NT2/D1 (cell line): ENCODE measurements at regions not wholly inside any gene's neighbourhood (a gene's known extent, or its start where the extent isn't known, plus 50 kb on each side); places are given as distances from the start of the nearest gene placed in this dataset.

ENCODE experiments used
- DNase-seq: peaks from one replicate; pipeline ENCODE4 v3.0.0-alpha.2; 2011; ENCODE audit warnings: low read depth, low spot score
- H3K27me3 ChIP-seq: 2 replicates; pipeline ENCODE4 v1.6.0; 2011; ENCODE audit warnings: mild to moderate bottlenecking; ENCODE audit not compliant: insufficient read length, insufficient read depth
- H3K36me3 ChIP-seq: 2 replicates; pipeline ENCODE4 v1.6.1; 2011; ENCODE audit warnings: mild to moderate bottlenecking, low read length, mixed read lengths; ENCODE audit not compliant: insufficient read depth, insufficient read length
- H3K4me1 ChIP-seq: 2 replicates; pipeline ENCODE4 v1.5.1; 2011; ENCODE audit not compliant: insufficient read depth, insufficient read length
- H3K4me3 ChIP-seq: 2 replicates; pipeline ENCODE4 v1.5.1; 2011; ENCODE audit warnings: low read depth; ENCODE audit not compliant: insufficient read length
- H3K9ac ChIP-seq: 2 replicates; pipeline ENCODE4 v1.6.0; 2011; ENCODE audit warnings: low read depth; ENCODE audit not compliant: insufficient read length
- H3K9me3 ChIP-seq: 2 replicates; pipeline ENCODE4 v1.5.1; 2011; ENCODE audit warnings: mild to moderate bottlenecking, low read length; ENCODE audit not compliant: insufficient read depth
- SUZ12 ChIP-seq: IDR thresholded peaks from 2 replicates; pipeline ENCODE4 v1.6.1; 2011; ENCODE audit not compliant: insufficient read length, insufficient read depth; ENCODE audit errors: extremely low read depth
- YY1 ChIP-seq: IDR thresholded peaks from 2 replicates; pipeline ENCODE4 v1.6.1; 2011; ENCODE audit not compliant: insufficient read length, insufficient read depth
- ZNF274 ChIP-seq: IDR thresholded peaks from 2 replicates; pipeline ENCODE4 v1.6.1; 2011; ENCODE audit warnings: mild to moderate bottlenecking, low read depth, low read length

DNA sequence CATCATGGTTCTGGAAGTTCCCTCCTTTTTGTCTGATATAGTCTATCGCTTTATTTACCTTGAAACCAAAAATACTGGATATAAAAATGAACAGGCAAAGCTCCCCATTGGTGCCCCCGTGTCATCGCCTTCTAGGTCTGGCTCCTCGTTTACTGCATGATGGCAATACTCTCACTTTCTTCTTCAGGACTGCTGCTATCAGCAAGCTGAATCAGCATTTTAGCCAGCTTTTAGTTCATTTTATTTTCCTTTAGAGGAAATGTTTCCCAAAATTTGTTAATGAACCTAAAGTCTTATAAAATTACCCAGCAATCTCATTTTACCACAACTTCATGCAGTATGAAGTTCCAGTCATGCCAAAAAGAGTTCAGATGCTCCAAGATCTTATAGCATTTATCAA is 80.5 kb downstream of the ZIC3 start:
- DNase-seq = no peak
- H3K27me3 ChIP-seq = no peaks in the 10 kb centered on the region
- H3K4me1 ChIP-seq = no peaks in the 10 kb centered on the region
- H3K9me3 ChIP-seq = no peaks in the 10 kb centered on the region
- H3K4me3 ChIP-seq = no peak overlapping the region
- no peaks in the 10 kb centered on the region for H3K36me3 ChIP-seq
- H3K9ac ChIP-seq = no peak overlapping the region
- TF ChIP-seq SUZ12 (no peak), YY1 (no peak), ZNF274 (no peak)

- no peak for TF ChIP-seq ZNF274
- Histone ChIP-seq H3K4me1 (no peaks in the 10 kb centered on the region), H3K9ac (no peak overlapping the region), H3K36me3 (no peaks in the 10 kb centered on the region), H3K27me3 (no peaks in the 10 kb centered on the region), H3K4me3 (no peak overlapping the region), H3K9me3 (no peaks in the 10 kb centered on the region)
- DNase-seq = no peak
These were observed 85.7 kb downstream of the ZIC3 start for GRCh38 chrX:137651647-137652046.

- Histone ChIP-seq H3K27me3 (no peaks in the 10 kb centered on the region), H3K9ac (no peak overlapping the region), H3K9me3 (no peaks in the 10 kb centered on the region), H3K4me3 (no peak overlapping the region), H3K36me3 (no peaks in the 10 kb centered on the region), H3K4me1 (no peaks in the 10 kb centered on the region)
- DNase-seq = no peak
- TF ChIP-seq ZNF274 (no peak), SUZ12 (no peak), YY1 (no peak)
These were observed 86.2 kb downstream of the ZIC3 start for GRCh38 chrX:137652086-137652485.

- Histone ChIP-seq H3K27me3 (no peaks in the 10 kb centered on the region), H3K4me1 (no peaks in the 10 kb centered on the region), H3K9ac (no peak overlapping the region), H3K4me3 (no peak overlapping the region), H3K36me3 (no peaks in the 10 kb centered on the region), H3K9me3 (no peaks in the 10 kb centered on the region)
- TF ChIP-seq ZNF274 = no peak
- no peak for DNase-seq
These were observed 88.6 kb downstream of the ZIC3 start for GRCh38 chrX:137654481-137654880.

- DNase-seq = no peak
- Histone ChIP-seq H3K4me1 (no peaks in the 10 kb centered on the region), H3K9me3 (no peaks in the 10 kb centered on the region; the same call in 1 of the 2 replicates), H3K27me3 (no peaks in the 10 kb centered on the region), H3K36me3 (no peaks in the 10 kb centered on the region), H3K9ac (no peak overlapping the region), H3K4me3 (no peak overlapping the region)
- TF ChIP-seq ZNF274 (no peak), YY1 (no peak), SUZ12 (no peak)
These were observed 101.8 kb downstream of the ZIC3 start for GRCh38 chrX:137667776-137668175.

- TF ChIP-seq SUZ12 (no peak), YY1 (no peak), ZNF274 (no peak)
- no peaks in the 10 kb centered on the region for H3K27me3 ChIP-seq
- H3K9ac ChIP-seq = no peak overlapping the region
- H3K9me3 ChIP-seq = no peaks in the 10 kb centered on the region
- no peak for DNase-seq
- H3K4me3 ChIP-seq = no peak overlapping the region
- no peaks in the 10 kb centered on the region for H3K4me1 ChIP-seq
- no peaks in the 10 kb centered on the region for H3K36me3 ChIP-seq
These were observed 118.7 kb downstream of the ZIC3 start for GRCh38 chrX:137684591-137684990.

DNA sequence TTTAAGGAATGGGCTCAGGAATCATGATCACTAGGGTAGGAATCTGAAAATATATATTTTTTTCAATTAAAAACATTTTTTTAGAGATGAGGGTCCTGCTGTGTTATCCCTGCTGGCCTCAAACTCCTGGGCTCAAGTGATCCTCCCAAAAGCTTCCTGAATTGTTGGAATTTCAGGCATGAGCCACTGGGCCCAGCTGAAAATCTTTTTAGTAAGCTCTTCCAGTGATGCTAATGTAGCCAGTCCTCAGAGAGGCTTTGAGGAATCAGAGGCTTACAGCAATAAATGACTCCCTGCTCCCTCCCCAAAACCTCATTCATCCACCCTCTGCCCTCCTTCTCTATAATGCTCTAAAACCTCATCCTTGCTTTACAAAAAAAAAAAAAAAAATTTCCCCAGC is 129.5 kb downstream of the ZIC3 start:
- Histone ChIP-seq H3K9me3 (no peaks in the 10 kb centered on the region), H3K9ac (no peak overlapping the region), H3K4me1 (no peaks in the 10 kb centered on the region), H3K36me3 (no peaks in the 10 kb centered on the region), H3K4me3 (no peak overlapping the region), H3K27me3 (no peaks in the 10 kb centered on the region)
- DNase-seq = peak; percentile 20
- TF ChIP-seq YY1 = no peak
- no peak for TF ChIP-seq SUZ12
- no peak for TF ChIP-seq ZNF274

DNA sequence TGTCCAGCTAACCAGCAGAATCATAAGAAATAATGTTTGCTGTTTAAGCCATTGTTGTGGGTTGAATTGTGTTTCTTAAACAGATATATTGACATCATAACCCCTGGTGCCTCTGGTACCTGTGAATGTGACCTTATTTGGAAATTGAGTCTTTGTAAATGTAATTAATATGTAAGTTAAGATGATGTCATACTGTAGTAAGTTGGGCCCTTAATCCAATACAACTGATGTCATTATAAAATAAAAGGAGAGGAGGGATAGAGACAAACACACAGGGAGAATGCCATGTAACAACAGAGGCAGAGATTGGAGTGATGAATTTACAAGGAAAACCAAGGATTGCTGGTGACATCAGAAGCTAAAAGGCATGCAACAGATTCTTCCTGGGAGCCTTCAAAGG is 141.4 kb downstream of the ZIC3 start:
- Histone ChIP-seq H3K36me3 (no peaks in the 10 kb centered on the region), H3K27me3 (no peaks in the 10 kb centered on the region), H3K9me3 (no peaks in the 10 kb centered on the region), H3K4me1 (no peaks in the 10 kb centered on the region), H3K4me3 (no peak overlapping the region), H3K9ac (no peak overlapping the region)
- no peak for DNase-seq
- TF ChIP-seq SUZ12 = no peak
- TF ChIP-seq ZNF274 = no peak
